Vagina (tissue), 2 donors: ENCODE measurements at regions not wholly inside any gene's neighbourhood (a gene's known extent, or its start where the extent isn't known, plus 50 kb on each side); places are given as distances from the start of the nearest gene placed in this dataset.

Source experiments
- POLR2A ChIP-seq, 2 donors: fragments of 450-650 bp; IDR thresholded peaks; one replicate each; pipeline ENCODE4 v1.6.1; 2017; ENCODE audit warnings: antibody characterized with exemption in 2 of 2, mild to moderate bottlenecking in 2 of 2, moderate library complexity in 2 of 2
- POLR2AphosphoS5 ChIP-seq, 2 donors: sonication (generic); formaldehyde crosslinking; IDR thresholded peaks; one replicate each; pipeline ENCODE4 v1.9.0; 2017; ENCODE audit warnings: antibody characterized with exemption in 2 of 2, mild to moderate bottlenecking in 2 of 2, low read depth in 1 of 2; ENCODE audit not compliant: insufficient read depth in 1 of 2
- TF ChIP-seq, protein P1 (sequence below), 3 experiments: fragments of 450-650 bp in 2 of 3; fragments of 200-600 bp in 1 of 3; sonication (generic) in 1 of 3; IDR thresholded peaks; one replicate each; pipeline ENCODE4 v1.5.1; 2017 to 2019; ENCODE audit warnings: antibody characterized with exemption in 3 of 3, mild to moderate bottlenecking in 2 of 3, moderate library complexity in 2 of 3

GRCh38 chr1:217343907-217344306 lies 287.0 kb downstream of the GPATCH2 start:
- TF ChIP-seq, protein P1, sequence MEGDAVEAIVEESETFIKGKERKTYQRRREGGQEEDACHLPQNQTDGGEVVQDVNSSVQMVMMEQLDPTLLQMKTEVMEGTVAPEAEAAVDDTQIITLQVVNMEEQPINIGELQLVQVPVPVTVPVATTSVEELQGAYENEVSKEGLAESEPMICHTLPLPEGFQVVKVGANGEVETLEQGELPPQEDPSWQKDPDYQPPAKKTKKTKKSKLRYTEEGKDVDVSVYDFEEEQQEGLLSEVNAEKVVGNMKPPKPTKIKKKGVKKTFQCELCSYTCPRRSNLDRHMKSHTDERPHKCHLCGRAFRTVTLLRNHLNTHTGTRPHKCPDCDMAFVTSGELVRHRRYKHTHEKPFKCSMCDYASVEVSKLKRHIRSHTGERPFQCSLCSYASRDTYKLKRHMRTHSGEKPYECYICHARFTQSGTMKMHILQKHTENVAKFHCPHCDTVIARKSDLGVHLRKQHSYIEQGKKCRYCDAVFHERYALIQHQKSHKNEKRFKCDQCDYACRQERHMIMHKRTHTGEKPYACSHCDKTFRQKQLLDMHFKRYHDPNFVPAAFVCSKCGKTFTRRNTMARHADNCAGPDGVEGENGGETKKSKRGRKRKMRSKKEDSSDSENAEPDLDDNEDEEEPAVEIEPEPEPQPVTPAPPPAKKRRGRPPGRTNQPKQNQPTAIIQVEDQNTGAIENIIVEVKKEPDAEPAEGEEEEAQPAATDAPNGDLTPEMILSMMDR (IDR thresholded peaks at IDR 0.05), result no peak
- no peak for TF ChIP-seq POLR2A (IDR thresholded peaks at IDR 0.05)
- no peak for TF ChIP-seq POLR2AphosphoS5 (IDR thresholded peaks at IDR 0.05; ENCODE audit: insufficient read depth in 1 of 2, low read depth in 1 of 2)
